ENCODE measurements at regions not wholly inside any gene's neighbourhood (a gene's known extent, or its start where the extent isn't known, plus 50 kb on each side); places are given as distances from the start of the nearest gene placed in this dataset.

DNA sequence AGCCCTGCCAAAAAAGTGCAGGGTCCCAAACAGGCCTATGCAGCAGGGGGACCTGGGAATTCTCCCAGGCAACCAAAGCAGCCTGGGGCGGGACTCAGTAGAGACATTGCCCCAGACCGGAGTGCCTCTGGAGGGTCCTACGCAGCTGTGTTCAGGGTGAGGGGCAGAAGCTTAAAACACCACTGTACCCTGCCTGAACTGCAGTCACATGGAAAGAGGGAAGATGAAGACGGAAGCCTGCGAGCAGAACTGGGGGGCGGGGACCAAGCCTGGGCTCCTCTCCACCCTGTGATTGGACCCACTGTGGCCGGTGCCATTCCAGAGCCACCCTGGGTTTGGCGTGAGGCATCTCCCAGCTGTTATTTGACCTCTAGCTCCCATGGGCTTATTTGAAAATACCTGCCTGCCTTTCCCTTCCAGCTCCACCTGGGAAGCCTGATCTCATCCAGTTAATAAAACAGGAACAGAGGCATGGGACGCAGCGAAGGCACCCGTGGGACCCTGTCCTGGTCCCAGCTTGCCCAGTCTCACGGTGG is 183.1 kb downstream of the SMAD2 start:
- TF ChIP-seq, protein P1, sequence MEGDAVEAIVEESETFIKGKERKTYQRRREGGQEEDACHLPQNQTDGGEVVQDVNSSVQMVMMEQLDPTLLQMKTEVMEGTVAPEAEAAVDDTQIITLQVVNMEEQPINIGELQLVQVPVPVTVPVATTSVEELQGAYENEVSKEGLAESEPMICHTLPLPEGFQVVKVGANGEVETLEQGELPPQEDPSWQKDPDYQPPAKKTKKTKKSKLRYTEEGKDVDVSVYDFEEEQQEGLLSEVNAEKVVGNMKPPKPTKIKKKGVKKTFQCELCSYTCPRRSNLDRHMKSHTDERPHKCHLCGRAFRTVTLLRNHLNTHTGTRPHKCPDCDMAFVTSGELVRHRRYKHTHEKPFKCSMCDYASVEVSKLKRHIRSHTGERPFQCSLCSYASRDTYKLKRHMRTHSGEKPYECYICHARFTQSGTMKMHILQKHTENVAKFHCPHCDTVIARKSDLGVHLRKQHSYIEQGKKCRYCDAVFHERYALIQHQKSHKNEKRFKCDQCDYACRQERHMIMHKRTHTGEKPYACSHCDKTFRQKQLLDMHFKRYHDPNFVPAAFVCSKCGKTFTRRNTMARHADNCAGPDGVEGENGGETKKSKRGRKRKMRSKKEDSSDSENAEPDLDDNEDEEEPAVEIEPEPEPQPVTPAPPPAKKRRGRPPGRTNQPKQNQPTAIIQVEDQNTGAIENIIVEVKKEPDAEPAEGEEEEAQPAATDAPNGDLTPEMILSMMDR (IDR thresholded peaks at IDR 0.05; ENCODE audit: low read depth, low read length): no peak
- no peak for TF ChIP-seq EZH2phosphoT487 (IDR thresholded peaks at IDR 0.05; ENCODE audit: low read depth)
